ENCODE measurements at regions not wholly inside any gene's neighbourhood (a gene's known extent, or its start where the extent isn't known, plus 50 kb on each side); places are given as distances from the start of the nearest gene placed in this dataset.
"Not testable (repeated sequence)": the region's sequence is repeated elsewhere in the genome, so short reads cannot be mapped to it uniquely, and the experiment has no call there.

DNA sequence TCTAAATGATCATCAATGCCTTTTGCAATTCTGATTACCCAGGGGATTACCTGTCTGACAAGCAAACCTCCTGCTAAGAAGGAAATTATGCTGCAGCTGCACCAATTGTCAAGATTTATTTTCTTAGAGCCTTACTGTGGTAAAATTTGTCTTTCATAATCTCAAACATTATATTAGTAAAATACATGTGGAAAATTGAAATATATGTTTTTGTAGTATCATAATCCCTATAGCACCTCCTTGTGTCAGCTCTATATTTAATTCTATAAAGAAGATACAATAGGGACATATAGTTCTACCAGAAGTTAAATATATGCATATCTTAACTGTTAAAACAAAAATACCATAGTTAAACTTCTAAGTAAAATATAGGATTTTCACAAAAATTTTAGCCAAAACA lies 655.6 kb upstream of the PCDH10 start:
- Histone ChIP-seq H3F3A (ENCODE audit: insufficient read depth) (no peaks in the 10 kb centered on the region), H3K9me2 (replicated peaks; ENCODE audit: insufficient read depth, low read length) (no peaks in the 10 kb centered on the region), H3K9ac (ENCODE audit: low read length) (no peak overlapping the region), H3K27me3 (ENCODE audit: low read length) (no peaks in the 10 kb centered on the region), H2AFZ (ENCODE audit: low read depth, low read length, severe bottlenecking) (no peak overlapping the region), H3K27ac (ENCODE audit: low read depth, low read length) (no peak overlapping the region), H3K36me3 (ENCODE audit: low read length) (no peaks in the 10 kb centered on the region), H3K79me2 (ENCODE audit: insufficient read depth, low read length) (no peaks in the 10 kb centered on the region), H3K9me3 (ENCODE audit: insufficient read depth, low read length) (no peaks in the 10 kb centered on the region), H3K4me3 (ENCODE audit: insufficient read depth, low read length, poor library complexity, severe bottlenecking) (no peak overlapping the region), H4K20me1 (ENCODE audit: low read depth, low read length) (no peaks in the 10 kb centered on the region), H3K4me2 (ENCODE audit: low read depth, low read length, poor library complexity, severe bottlenecking) (no peak overlapping the region)
- TF ChIP-seq EZH2phosphoT487 (conservative IDR thresholded peaks at IDR 0.05; ENCODE audit: low read length) (no peak), CTCF (IDR thresholded peaks at IDR 0.05; ENCODE audit: insufficient read depth, low read length, poor library complexity, severe bottlenecking) (no peak)

- H3K9ac ChIP-seq (ENCODE audit: low read length), result not testable (repeated sequence)
Observed at GRCh38 chr4:132495267-132495812, 653.8 kb upstream of the PCDH10 start.

GRCh38 chr4:132498215-132498614 lies 650.9 kb upstream of the PCDH10 start:
- Histone ChIP-seq H3K4me3 (ENCODE audit: insufficient read depth, low read length, poor library complexity, severe bottlenecking) (no peak overlapping the region), H2AFZ (ENCODE audit: low read depth, low read length, severe bottlenecking) (no peak overlapping the region), H3K9ac (ENCODE audit: low read length) (no peak overlapping the region), H3F3A (ENCODE audit: insufficient read depth) (no peaks in the 10 kb centered on the region), H3K36me3 (ENCODE audit: low read length) (no peaks in the 10 kb centered on the region), H3K27ac (ENCODE audit: low read depth, low read length) (no peak overlapping the region), H3K9me3 (ENCODE audit: insufficient read depth, low read length) (no peaks in the 10 kb centered on the region), H3K9me2 (replicated peaks; ENCODE audit: insufficient read depth, low read length) (no peaks in the 10 kb centered on the region), H3K27me3 (ENCODE audit: low read length) (no peaks in the 10 kb centered on the region), H3K79me2 (ENCODE audit: insufficient read depth, low read length) (no peaks in the 10 kb centered on the region), H4K20me1 (ENCODE audit: low read depth, low read length) (no peaks in the 10 kb centered on the region), H3K4me2 (ENCODE audit: low read depth, low read length, poor library complexity, severe bottlenecking) (no peak overlapping the region)
- TF ChIP-seq CTCF (IDR thresholded peaks at IDR 0.05; ENCODE audit: insufficient read depth, low read length, poor library complexity, severe bottlenecking) (no peak), EZH2phosphoT487 (conservative IDR thresholded peaks at IDR 0.05; ENCODE audit: low read length) (no peak)

More at GRCh38 chr4:132495267-132495812, 653.8 kb upstream of the PCDH10 start:
- H3F3A ChIP-seq (ENCODE audit: insufficient read depth); H3K4me3 ChIP-seq (ENCODE audit: insufficient read depth, low read length, poor library complexity, severe bottlenecking); H3K27me3 ChIP-seq (ENCODE audit: low read length); H2AFZ ChIP-seq (ENCODE audit: low read depth, low read length, severe bottlenecking); H3K27ac ChIP-seq (ENCODE audit: low read depth, low read length); H3K9me3 ChIP-seq (ENCODE audit: insufficient read depth, low read length); H3K4me2 ChIP-seq (ENCODE audit: low read depth, low read length, poor library complexity, severe bottlenecking); H3K36me3 ChIP-seq (ENCODE audit: low read length); H3K79me2 ChIP-seq (ENCODE audit: insufficient read depth, low read length); H3K9me2 ChIP-seq (replicated peaks; ENCODE audit: insufficient read depth, low read length); H4K20me1 ChIP-seq (ENCODE audit: low read depth, low read length): not testable (repeated sequence)

- Histone ChIP-seq H3K4me3 (ENCODE audit: insufficient read depth, low read length, poor library complexity, severe bottlenecking) (no peak overlapping the region), H3K79me2 (ENCODE audit: insufficient read depth, low read length) (no peaks in the 10 kb centered on the region)
Observed at GRCh38 chr4:132502096-132502552, 647.0 kb upstream of the PCDH10 start.

More at GRCh38 chr4:132502096-132502552, 647.0 kb upstream of the PCDH10 start:
- Histone ChIP-seq H3K27me3 (ENCODE audit: low read length) (no peaks in the 10 kb centered on the region), H3K36me3 (ENCODE audit: low read length) (no peaks in the 10 kb centered on the region), H3K27ac (ENCODE audit: low read depth, low read length) (no peak overlapping the region), H3F3A (ENCODE audit: insufficient read depth) (no peaks in the 10 kb centered on the region), H4K20me1 (ENCODE audit: low read depth, low read length) (no peaks in the 10 kb centered on the region), H3K9me3 (ENCODE audit: insufficient read depth, low read length) (no peaks in the 10 kb centered on the region), H2AFZ (ENCODE audit: low read depth, low read length, severe bottlenecking) (no peak overlapping the region), H3K4me2 (ENCODE audit: low read depth, low read length, poor library complexity, severe bottlenecking) (no peak overlapping the region), H3K9ac (ENCODE audit: low read length) (no peak overlapping the region), H3K9me2 (replicated peaks; ENCODE audit: insufficient read depth, low read length) (no peaks in the 10 kb centered on the region)
- TF ChIP-seq CTCF (IDR thresholded peaks at IDR 0.05; ENCODE audit: insufficient read depth, low read length, poor library complexity, severe bottlenecking) (no peak), EZH2phosphoT487 (conservative IDR thresholded peaks at IDR 0.05; ENCODE audit: low read length) (no peak)

All from SU-DHL-6 (cell line).